RWPE2 (cell line): ENCODE measurements at regions not wholly inside any gene's neighbourhood (a gene's known extent, or its start where the extent isn't known, plus 50 kb on each side); places are given as distances from the start of the nearest gene placed in this dataset.
A peak's percentile ranks its signal among the peaks of the same experiment; 100 is the strongest.

Experiments
- ATAC-seq: fragments of 200-7000 bp; cut with Tn5 transposase; 3 replicates; pipeline ENCODE4 v1.9.1; 2021; ENCODE audit warnings: low read depth
- DNase-seq: peaks from one replicate; pipeline ENCODE4 v3.0.0-alpha.2; 2020; ENCODE audit warnings: low spot score
- H3K27ac ChIP-seq: fragments of 450-650 bp; 2 replicates; pipeline ENCODE4 v1.5.1; 2017; ENCODE audit warnings: mild to moderate bottlenecking; ENCODE audit not compliant: poor library complexity, severe bottlenecking
- H3K27me3 ChIP-seq: fragments of 250-450 bp; sonication (Bioruptor Pico); 2 replicates; pipeline ENCODE4 v1.5.1; 2021; ENCODE audit warnings: mild to moderate bottlenecking, moderate library complexity; ENCODE audit not compliant: insufficient read depth, poor library complexity, severe bottlenecking
- H3K36me3 ChIP-seq: fragments of 250-450 bp; sonication (Bioruptor Pico); 2 replicates; pipeline ENCODE4 v1.5.1; 2020; ENCODE audit warnings: low read depth, mild to moderate bottlenecking, moderate library complexity
- H3K4me1 ChIP-seq: fragments of 250-450 bp; sonication (Bioruptor Pico); 2 replicates; pipeline ENCODE4 v1.5.1; 2021; ENCODE audit warnings: mild to moderate bottlenecking, moderate library complexity; ENCODE audit not compliant: insufficient read depth, poor library complexity, severe bottlenecking
- H3K4me3 ChIP-seq: fragments of 250-450 bp; sonication (Bioruptor Pico); 2 replicates; pipeline ENCODE4 v1.5.1; 2021; ENCODE audit warnings: mild to moderate bottlenecking, moderate library complexity; ENCODE audit not compliant: severe bottlenecking
- H3K9me3 ChIP-seq: fragments of 250-450 bp; sonication (Bioruptor Pico); 2 replicates; pipeline ENCODE4 v1.5.1; 2021; ENCODE audit warnings: mild to moderate bottlenecking, moderate library complexity; ENCODE audit not compliant: severe bottlenecking
- TF ChIP-seq, protein P1 (sequence below): fragments of 450-650 bp; IDR thresholded peaks from one replicate; pipeline ENCODE4 v1.5.1; 2017; ENCODE audit warnings: mild to moderate bottlenecking, moderate library complexity; ENCODE audit not compliant: poor library complexity, severe bottlenecking

DNA sequence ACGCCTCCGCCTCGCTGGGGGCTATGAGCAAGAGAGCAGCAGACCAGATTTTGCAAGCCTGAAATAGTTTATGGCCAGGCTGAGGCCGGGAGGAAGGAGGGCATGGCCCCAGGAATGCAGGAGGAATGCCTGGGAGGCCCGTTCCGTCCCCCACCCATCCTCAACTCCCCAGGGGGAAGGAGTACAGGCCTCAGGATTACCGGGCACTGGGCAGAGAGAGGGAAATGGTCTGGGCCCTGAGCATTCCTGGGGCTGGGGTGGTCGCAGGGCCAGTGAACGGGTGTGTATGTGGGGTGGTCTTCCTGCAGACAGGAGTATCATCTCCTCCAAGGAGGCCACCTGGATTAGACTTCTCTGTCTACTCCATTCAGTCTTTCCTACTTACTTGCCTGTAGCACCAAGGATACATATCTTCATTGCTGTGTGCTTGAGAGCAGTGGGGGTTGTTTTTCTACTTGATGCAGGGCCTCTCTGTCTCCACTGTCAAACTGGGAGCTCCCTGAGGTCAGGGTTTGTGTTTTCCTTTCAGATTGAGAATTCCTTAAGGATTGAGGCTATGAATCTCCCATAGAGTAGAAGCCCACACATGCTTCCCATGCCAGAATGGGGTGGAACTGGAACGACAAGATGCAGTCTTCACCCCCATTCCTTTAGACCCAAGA, 81.3 kb downstream of the VEGFA start:
- Histone ChIP-seq H3K27ac (no peak overlapping the region), H3K4me1 (no peaks in the 10 kb centered on the region), H3K36me3 (no peaks in the 10 kb centered on the region), H3K4me3 (no peak overlapping the region), H3K27me3 (no peaks in the 10 kb centered on the region), H3K9me3 (no peaks in the 10 kb centered on the region)
- DNase-seq: peak; percentile 45
- peak; percentile 29; the same call in 1 of the 3 replicates for ATAC-seq
- TF ChIP-seq, protein P1, sequence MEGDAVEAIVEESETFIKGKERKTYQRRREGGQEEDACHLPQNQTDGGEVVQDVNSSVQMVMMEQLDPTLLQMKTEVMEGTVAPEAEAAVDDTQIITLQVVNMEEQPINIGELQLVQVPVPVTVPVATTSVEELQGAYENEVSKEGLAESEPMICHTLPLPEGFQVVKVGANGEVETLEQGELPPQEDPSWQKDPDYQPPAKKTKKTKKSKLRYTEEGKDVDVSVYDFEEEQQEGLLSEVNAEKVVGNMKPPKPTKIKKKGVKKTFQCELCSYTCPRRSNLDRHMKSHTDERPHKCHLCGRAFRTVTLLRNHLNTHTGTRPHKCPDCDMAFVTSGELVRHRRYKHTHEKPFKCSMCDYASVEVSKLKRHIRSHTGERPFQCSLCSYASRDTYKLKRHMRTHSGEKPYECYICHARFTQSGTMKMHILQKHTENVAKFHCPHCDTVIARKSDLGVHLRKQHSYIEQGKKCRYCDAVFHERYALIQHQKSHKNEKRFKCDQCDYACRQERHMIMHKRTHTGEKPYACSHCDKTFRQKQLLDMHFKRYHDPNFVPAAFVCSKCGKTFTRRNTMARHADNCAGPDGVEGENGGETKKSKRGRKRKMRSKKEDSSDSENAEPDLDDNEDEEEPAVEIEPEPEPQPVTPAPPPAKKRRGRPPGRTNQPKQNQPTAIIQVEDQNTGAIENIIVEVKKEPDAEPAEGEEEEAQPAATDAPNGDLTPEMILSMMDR: no peak

DNA sequence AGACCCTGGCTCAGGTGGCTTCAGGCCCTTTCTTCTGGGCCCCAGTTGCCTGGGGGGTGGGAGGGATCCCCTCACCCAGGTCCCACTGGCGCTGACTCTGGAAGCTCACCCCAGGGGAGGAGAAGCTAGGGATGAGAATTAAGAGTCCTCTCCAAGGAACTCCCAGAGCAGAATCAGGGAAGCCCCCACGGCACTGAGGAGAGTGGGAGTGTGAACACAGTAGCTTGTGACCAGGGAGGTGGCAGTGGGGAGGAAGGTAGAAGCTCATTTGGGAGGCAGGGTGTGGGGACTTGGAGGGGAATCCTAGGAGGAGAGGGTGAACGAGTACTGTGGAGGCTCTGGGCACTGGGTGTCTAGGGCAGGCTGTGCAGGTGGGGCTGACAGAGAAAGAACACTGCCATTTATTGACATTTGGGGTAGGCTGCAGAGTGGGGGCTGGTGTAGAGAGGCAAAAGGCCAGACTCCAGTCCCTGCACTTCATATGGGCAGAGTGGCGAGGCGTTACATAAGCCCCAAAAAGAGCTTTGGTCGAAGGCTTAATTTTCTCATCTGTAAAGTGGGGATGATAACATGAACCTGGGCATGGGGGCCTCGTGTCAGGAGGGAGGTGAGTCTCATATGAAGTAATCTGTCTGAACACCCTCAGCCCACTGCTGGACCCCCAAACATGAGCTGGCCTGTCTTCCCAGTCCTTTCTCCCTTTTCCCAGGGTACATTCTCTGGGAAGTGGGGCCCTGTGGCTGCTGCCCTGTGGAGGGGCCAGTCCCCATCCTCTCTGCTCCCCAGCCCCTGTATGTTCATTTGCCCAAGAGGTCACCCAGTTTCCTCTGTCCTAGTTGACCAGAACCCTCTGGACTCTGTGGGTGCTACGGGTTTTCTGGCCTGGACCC, 80.5 kb downstream of the VEGFA start:
- Histone ChIP-seq H3K9me3 (no peaks in the 10 kb centered on the region), H3K4me1 (no peaks in the 10 kb centered on the region), H3K4me3 (no peak overlapping the region), H3K27ac (no peak overlapping the region), H3K36me3 (no peaks in the 10 kb centered on the region), H3K27me3 (no peaks in the 10 kb centered on the region)
- no peak for DNase-seq
- TF ChIP-seq, protein P1: no peak
- ATAC-seq: no peak

DNA sequence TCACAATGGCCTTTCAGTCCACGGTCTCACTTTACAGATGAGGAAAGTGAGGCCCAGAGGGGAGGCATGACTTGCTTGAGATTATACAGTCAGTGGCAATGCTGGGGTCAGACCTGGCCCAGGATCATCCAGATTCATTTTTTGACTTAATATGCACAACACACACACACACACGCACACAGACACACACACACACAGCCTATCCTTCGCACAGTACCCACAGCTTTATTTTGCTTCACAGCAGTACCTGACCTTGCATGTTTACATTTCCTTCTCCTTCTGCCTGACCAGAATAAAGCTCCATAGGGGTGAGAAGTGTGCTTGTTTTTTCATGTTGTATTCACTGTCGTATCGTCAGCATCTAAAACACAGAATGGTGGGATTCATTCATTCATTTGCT, 79.8 kb downstream of the VEGFA start:
- Histone ChIP-seq H3K27ac (no peak overlapping the region), H3K4me1 (no peaks in the 10 kb centered on the region), H3K9me3 (no peaks in the 10 kb centered on the region), H3K4me3 (no peak overlapping the region), H3K27me3 (no peaks in the 10 kb centered on the region), H3K36me3 (no peaks in the 10 kb centered on the region)
- TF ChIP-seq, protein P1: no peak
- ATAC-seq (no peak), DNase-seq (no peak)

DNA sequence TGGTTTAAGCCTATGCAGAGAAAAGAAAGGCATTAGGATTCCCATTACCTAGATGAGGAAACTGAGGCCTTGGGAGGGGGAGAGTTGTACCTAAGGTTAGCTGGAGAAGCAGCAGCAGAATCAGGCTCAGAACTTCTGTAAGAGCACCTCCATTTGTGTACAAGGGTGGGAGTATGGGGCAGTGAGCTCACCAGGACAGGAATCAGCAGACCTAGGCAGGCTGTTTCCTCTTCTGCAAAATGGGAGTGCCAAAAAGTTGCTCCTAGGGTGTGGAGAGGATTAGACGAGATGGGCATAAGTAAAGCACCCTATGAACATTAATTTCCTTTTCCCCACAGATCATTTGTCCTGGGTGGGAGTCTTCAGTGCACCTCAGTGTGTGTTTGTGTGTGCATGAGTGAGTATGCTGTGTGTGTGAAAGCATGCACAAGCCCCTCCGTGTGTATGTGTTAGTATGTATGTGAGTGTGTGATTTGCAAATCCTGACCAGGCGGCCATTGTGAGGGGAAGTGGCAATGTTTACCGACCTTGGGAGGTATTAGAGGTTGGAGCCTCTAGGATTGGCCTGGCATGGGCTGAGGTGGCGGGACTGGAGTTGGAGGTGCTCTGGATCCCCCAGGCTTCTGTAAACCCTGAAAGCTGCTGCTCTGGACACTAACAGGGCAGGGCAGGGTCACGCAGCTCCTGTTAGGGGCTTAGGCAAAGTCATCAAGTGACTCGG, 78.8 kb downstream of the VEGFA start:
- H3K4me1 ChIP-seq: no peaks in the 10 kb centered on the region
- TF ChIP-seq, protein P1: no peak

More for the DNA sequence above, 78.8 kb downstream of the VEGFA start:
- Histone ChIP-seq H3K4me3 (no peak overlapping the region), H3K27me3 (no peaks in the 10 kb centered on the region), H3K9me3 (no peaks in the 10 kb centered on the region), H3K36me3 (no peaks in the 10 kb centered on the region), H3K27ac (no peak overlapping the region)
- no peak for DNase-seq
- ATAC-seq: no peak
